Endothelial cell of umbilical vein (primary cell): ENCODE measurements at regions not wholly inside any gene's neighbourhood (a gene's known extent, or its start where the extent isn't known, plus 50 kb on each side); places are given as distances from the start of the nearest gene placed in this dataset.

Experiments used
- BruUV-seq: library from RNA; stranded (reverse); fragments of 400-500 nt; replicated peaks from 2 replicates; lab custom pipeline; 2021; lab: Mats Ljungman, UMichigan
- CTCF ChIA-PET: fragments of 300-600, 350-600 bp; sonication (Branson Sonifier 250); formaldehyde crosslinking; loops from one replicate; lab custom pipeline; 2021; ENCODE audit warnings: antibody characterized with exemption, inconsistent platforms; lab: Charles Lee
- POLR2A ChIA-PET: fragments of 300-600, 350-600 bp; sonication (Branson Sonifier 250); formaldehyde crosslinking; loops from one replicate; lab custom pipeline; 2021; ENCODE audit warnings: antibody characterized with exemption, inconsistent platforms; lab: Charles Lee
- DNase-seq: peaks from one replicate; pipeline ENCODE4 v3.0.0-alpha.2; 2011; ENCODE audit warnings: low read depth, low spot score
- FAIRE-seq: peaks from 2 replicates; lab custom pipeline; 2011; peaks lifted over from hg19 to GRCh38; lab: Jason Lieb, UNC
- H2AFZ ChIP-seq: 2 replicates; pipeline ENCODE4 v1.6.0; 2012; ENCODE audit warnings: low read depth, low read length, control low read depth, inconsistent platforms
- H3K27ac ChIP-seq: 2 replicates; pipeline ENCODE4 v1.5.1; 2011; ENCODE audit warnings: low read depth, mild to moderate bottlenecking, control low read depth, low read length, moderate library complexity; ENCODE audit not compliant: insufficient read depth
- H3K27me3 ChIP-seq, 2 experiments: 2 replicates each; pipeline versions ENCODE4 v1.6.0 to v1.6.1; 2011; ENCODE audit warnings: low read length in 2 of 2, mixed read lengths in 1 of 2; ENCODE audit not compliant: control insufficient read depth in 2 of 2, insufficient read depth in 2 of 2
- H3K36me3 ChIP-seq, 2 experiments: 2 replicates in 1 of 2; 3 replicates in 1 of 2; pipeline ENCODE4 v1.5.1; 2011; ENCODE audit warnings: low read length in 2 of 2, mild to moderate bottlenecking in 1 of 2, moderate library complexity in 1 of 2; ENCODE audit not compliant: control insufficient read depth in 2 of 2, insufficient read depth in 2 of 2; ENCODE audit errors: extremely low read depth in 1 of 2
- H3K4me1 ChIP-seq: 3 replicates; pipeline ENCODE4 v1.5.1; 2011; ENCODE audit warnings: mild to moderate bottlenecking, low read length; ENCODE audit not compliant: control insufficient read depth, insufficient read depth; ENCODE audit errors: extremely low read depth
- H3K4me2 ChIP-seq: 2 replicates; pipeline ENCODE4 v1.6.1; 2011; ENCODE audit warnings: low read length, control low read depth, mixed read lengths; ENCODE audit not compliant: insufficient read depth
- H3K4me3 ChIP-seq, 3 experiments: fragments of 200-600 bp in 1 of 3; sonication (generic), shearing (Covaris generic) in 1 of 3; replicated peaks in 1 of 3; 2 replicates each; pipeline ENCODE4 v1.5.1; 2011 to 2016; ENCODE audit warnings: control low read depth in 3 of 3, low read length in 3 of 3, mild to moderate bottlenecking in 2 of 3, inconsistent platforms in 1 of 3, low read depth in 1 of 3, moderate library complexity in 1 of 3; ENCODE audit not compliant: insufficient read depth in 1 of 3
- H3K79me2 ChIP-seq: 2 replicates; pipeline ENCODE4 v1.6.0; 2012; ENCODE audit warnings: low read length, inconsistent platforms; ENCODE audit not compliant: control insufficient read depth, insufficient read depth
- H3K9ac ChIP-seq: replicated peaks from 2 replicates; pipeline ENCODE3; 2011; ENCODE audit warnings: low read length, control low read depth; ENCODE audit not compliant: insufficient read depth; ENCODE audit errors: extremely low read depth
- H3K9me1 ChIP-seq: replicated peaks from 3 replicates; pipeline ENCODE4 v1.6.0; 2011; ENCODE audit warnings: mild to moderate bottlenecking, low read length; ENCODE audit not compliant: control insufficient read depth, insufficient read depth; ENCODE audit errors: extremely low read depth
- H3K9me3 ChIP-seq: replicated peaks from 2 replicates; pipeline ENCODE4 v1.5.1; 2012; ENCODE audit warnings: low read length, inconsistent platforms; ENCODE audit not compliant: control insufficient read depth, insufficient read depth
- H4K20me1 ChIP-seq: replicated peaks from 2 replicates; pipeline ENCODE3; 2011; ENCODE audit warnings: mild to moderate bottlenecking, low read length; ENCODE audit not compliant: control insufficient read depth, insufficient read depth; ENCODE audit errors: extremely low read depth
- CTCF ChIP-seq, 2 donors: IDR thresholded peaks; 1 replicate in 1 of 2; 2 replicates in 1 of 2; pipeline ENCODE4 v1.5.1; 2011; ENCODE audit warnings: low read length in 2 of 2, mild to moderate bottlenecking in 2 of 2, moderate library complexity in 2 of 2, control low read depth in 1 of 2, inconsistent platforms in 1 of 2, low read depth in 1 of 2; ENCODE audit not compliant: insufficient read depth in 1 of 2; ENCODE audit errors: extremely low read depth in 1 of 2
- EZH2 ChIP-seq: IDR thresholded peaks from 2 replicates; pipeline ENCODE4 v1.6.1; 2012; ENCODE audit warnings: borderline replicate concordance, low read depth, mild to moderate bottlenecking, moderate library complexity, low read length, inconsistent platforms; ENCODE audit not compliant: severe bottlenecking
- FOS ChIP-seq: IDR thresholded peaks from 2 replicates; pipeline ENCODE4 v1.6.1; 2011; ENCODE audit warnings: mild to moderate bottlenecking, low read length, moderate library complexity, borderline replicate concordance; ENCODE audit not compliant: insufficient read depth
- GATA2 ChIP-seq: IDR thresholded peaks from 2 replicates; pipeline ENCODE4 v1.7.0; 2011; ENCODE audit warnings: low read depth, mild to moderate bottlenecking, moderate library complexity, mixed read lengths, low read length; ENCODE audit not compliant: insufficient read length, insufficient read depth
- JUN ChIP-seq: IDR thresholded peaks from 2 replicates; pipeline ENCODE4 v1.6.1; 2011; ENCODE audit warnings: borderline replicate concordance, low read depth; ENCODE audit not compliant: insufficient read length, insufficient read depth
- MAX ChIP-seq: IDR thresholded peaks from 2 replicates; pipeline ENCODE4 v1.6.1; 2011; ENCODE audit not compliant: insufficient read depth, insufficient read length
- POLR2A ChIP-seq: IDR thresholded peaks from 2 replicates; pipeline ENCODE4 v1.6.1; 2012; ENCODE audit warnings: low read depth, mild to moderate bottlenecking, control low read depth, low read length
- POLR2AphosphoS5 ChIP-seq: IDR thresholded peaks from 2 replicates; pipeline ENCODE4 v1.6.1; 2012; ENCODE audit warnings: low read depth, mild to moderate bottlenecking, control low read depth, low read length, moderate library complexity; ENCODE audit not compliant: insufficient read depth
- dilution Hi-C: fragments of 300-500 bp; cut with MboI; formaldehyde crosslinking; loops from one replicate; pipeline ENCODE4 v1.15.0; 2019; ENCODE audit warnings: low sequenced_read_pairs; ENCODE audit not compliant: extremely low pct_ligation_motif_present
- intact Hi-C: fragments of 100-400 bp; cut with micrococcal nuclease; formaldehyde crosslinking; loops from one replicate; pipeline ENCODE4 v1.10.0; 2022

- FAIRE-seq (no peak), DNase-seq (no peak)
- Histone ChIP-seq H3K36me3 (no peaks in the 10 kb centered on the region), H3K27ac (no peak overlapping the region), H3K9ac (no peak overlapping the region), H3K27me3 (no peaks in the 10 kb centered on the region), H2AFZ (no peak overlapping the region), H3K9me1 (no peaks in the 10 kb centered on the region), H3K4me3 (no peak overlapping the region), H3K4me2 (no peak overlapping the region), H3K79me2 (no peaks in the 10 kb centered on the region), H3K4me1 (peaks cover 22% of the 10 kb centered on the region), H3K9me3 (no peaks in the 10 kb centered on the region), H4K20me1 (no peaks in the 10 kb centered on the region)
- POLR2A ChIA-PET = no interaction called here
- BruUV-seq = no TSS peak
- TF ChIP-seq CTCF (IDR thresholded peaks at IDR 0.05; ENCODE audit: extremely low read depth in 1 of 2, insufficient read depth in 1 of 2, low read depth in 1 of 2, low read length in 2 of 2) (no peak), POLR2A (no peak), FOS (no peak), POLR2AphosphoS5 (no peak), JUN (no peak), GATA2 (no peak), MAX (no peak), EZH2 (no peak)
- CTCF ChIA-PET = no interaction called here
- dilution Hi-C loops (no loop called here), intact Hi-C loops (no loop called here)
Observed at GRCh38 chr14:56417173-56417572, 162.4 kb upstream of the TMEM260 start.
